IPS-20b (cell line): ENCODE measurements at regions not wholly inside any gene's neighbourhood (a gene's known extent, or its start where the extent isn't known, plus 50 kb on each side); places are given as distances from the start of the nearest gene placed in this dataset.

Experiments used
- H3K27ac ChIP-seq: one replicate; pipeline ENCODE4 v1.5.1; 2013; ENCODE audit warnings: low read length
- H3K27me3 ChIP-seq: 2 replicates; pipeline ENCODE4 v1.6.1; 2013; ENCODE audit warnings: mild to moderate bottlenecking, low read length, inconsistent platforms; ENCODE audit not compliant: insufficient read depth
- H3K36me3 ChIP-seq: 2 replicates; pipeline ENCODE4 v1.6.1; 2013; ENCODE audit warnings: low read depth, mild to moderate bottlenecking, inconsistent platforms, low read length, moderate library complexity; ENCODE audit not compliant: insufficient read depth
- H3K4me1 ChIP-seq: 2 replicates; pipeline ENCODE4 v1.6.1; 2013; ENCODE audit warnings: mild to moderate bottlenecking, control low read depth, inconsistent platforms, low read length, moderate library complexity; ENCODE audit not compliant: insufficient read depth
- H3K4me3 ChIP-seq: 2 replicates; pipeline ENCODE4 v1.5.1; 2013; ENCODE audit warnings: mild to moderate bottlenecking, low read length, inconsistent platforms
- H3K9ac ChIP-seq: 2 replicates; pipeline ENCODE4 v1.6.1; 2013; ENCODE audit warnings: low read depth, mild to moderate bottlenecking, inconsistent platforms, low read length, moderate library complexity
- H3K9me3 ChIP-seq: 2 replicates; pipeline ENCODE4 v1.6.1; 2013; ENCODE audit warnings: mild to moderate bottlenecking, low read depth, low read length, inconsistent platforms; ENCODE audit not compliant: insufficient read depth

GRCh38 chrX:137646472-137646871 lies 80.5 kb downstream of the ZIC3 start:
- H3K4me3 ChIP-seq: no peak overlapping the region
- no peaks in the 10 kb centered on the region for H3K27me3 ChIP-seq
- H3K36me3 ChIP-seq: no peaks in the 10 kb centered on the region
- H3K27ac ChIP-seq: no peak overlapping the region
- no peaks in the 10 kb centered on the region; the same call in 1 of the 2 replicates for H3K4me1 ChIP-seq
- no peak overlapping the region for H3K9ac ChIP-seq
- no peaks in the 10 kb centered on the region for H3K9me3 ChIP-seq

GRCh38 chrX:137651647-137652046 lies 85.7 kb downstream of the ZIC3 start:
- Histone ChIP-seq H3K4me3 (no peak overlapping the region), H3K36me3 (no peaks in the 10 kb centered on the region), H3K9ac (no peak overlapping the region), H3K4me1 (no peaks in the 10 kb centered on the region), H3K27ac (no peak overlapping the region), H3K27me3 (no peaks in the 10 kb centered on the region), H3K9me3 (no peaks in the 10 kb centered on the region)

GRCh38 chrX:137652086-137652485 lies 86.2 kb downstream of the ZIC3 start:
- H3K4me1 ChIP-seq: no peaks in the 10 kb centered on the region
- no peaks in the 10 kb centered on the region for H3K9me3 ChIP-seq
- no peak overlapping the region for H3K4me3 ChIP-seq
- no peaks in the 10 kb centered on the region for H3K27me3 ChIP-seq
- H3K27ac ChIP-seq: no peak overlapping the region
- no peak overlapping the region for H3K9ac ChIP-seq
- H3K36me3 ChIP-seq: no peaks in the 10 kb centered on the region

- H3K9ac ChIP-seq: no peak overlapping the region
- no peak overlapping the region for H3K27ac ChIP-seq
- H3K4me1 ChIP-seq: no peaks in the 10 kb centered on the region
- H3K9me3 ChIP-seq: peaks cover 1% of the 10 kb centered on the region; the same call in 1 of the 2 replicates
- no peaks in the 10 kb centered on the region for H3K27me3 ChIP-seq
- no peak overlapping the region for H3K4me3 ChIP-seq
- H3K36me3 ChIP-seq: no peaks in the 10 kb centered on the region
Measured at GRCh38 chrX:137654481-137654880, 88.6 kb downstream of the ZIC3 start.

- Histone ChIP-seq H3K27ac (no peak overlapping the region), H3K4me3 (no peak overlapping the region), H3K9ac (no peak overlapping the region), H3K36me3 (no peaks in the 10 kb centered on the region), H3K4me1 (no peaks in the 10 kb centered on the region), H3K27me3 (no peaks in the 10 kb centered on the region), H3K9me3 (peaks cover 9% of the 10 kb centered on the region; the same call in 1 of the 2 replicates)
Measured at GRCh38 chrX:137667776-137668175, 101.8 kb downstream of the ZIC3 start.

DNA sequence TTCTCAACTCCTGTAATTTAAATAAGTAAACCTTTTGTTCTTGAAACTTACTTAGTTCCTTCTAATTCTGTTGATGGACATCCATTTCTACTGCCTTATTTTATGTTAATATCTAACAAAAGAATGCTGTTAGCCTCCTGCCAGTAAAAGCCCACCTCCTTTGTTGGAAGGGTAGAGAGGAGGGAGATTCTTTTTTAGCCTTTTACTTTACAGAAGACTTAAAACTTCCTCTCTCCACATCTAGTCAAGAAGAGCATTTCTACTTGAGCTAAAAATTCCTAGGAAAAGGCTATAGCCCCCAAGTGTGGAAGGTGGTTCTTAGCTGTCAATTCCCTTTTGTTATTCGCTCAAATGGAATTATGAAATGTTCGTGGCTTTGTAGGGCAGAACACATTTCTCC lies 118.7 kb downstream of the ZIC3 start:
- no peaks in the 10 kb centered on the region for H3K9me3 ChIP-seq
- H3K9ac ChIP-seq: no peak overlapping the region
- H3K4me1 ChIP-seq: peaks cover 12% of the 10 kb centered on the region
- H3K36me3 ChIP-seq: no peaks in the 10 kb centered on the region
- no peaks in the 10 kb centered on the region for H3K27me3 ChIP-seq
- H3K27ac ChIP-seq: no peak overlapping the region
- H3K4me3 ChIP-seq: peak overlapping the region; percentile 18; the same call in 1 of the 2 replicates

- H3K4me3 ChIP-seq: no peak overlapping the region
- no peaks in the 10 kb centered on the region for H3K27me3 ChIP-seq
- no peak overlapping the region for H3K27ac ChIP-seq
- no peak overlapping the region for H3K9ac ChIP-seq
- no peaks in the 10 kb centered on the region; the same call in 1 of the 2 replicates for H3K4me1 ChIP-seq
- no peaks in the 10 kb centered on the region for H3K36me3 ChIP-seq
- H3K9me3 ChIP-seq: no peaks in the 10 kb centered on the region
Measured at GRCh38 chrX:137695417-137695816, 129.5 kb downstream of the ZIC3 start.

- H3K36me3 ChIP-seq: no peaks in the 10 kb centered on the region
- H3K27ac ChIP-seq: no peak overlapping the region
Measured at GRCh38 chrX:137707348-137707747, 141.4 kb downstream of the ZIC3 start.

DNA sequence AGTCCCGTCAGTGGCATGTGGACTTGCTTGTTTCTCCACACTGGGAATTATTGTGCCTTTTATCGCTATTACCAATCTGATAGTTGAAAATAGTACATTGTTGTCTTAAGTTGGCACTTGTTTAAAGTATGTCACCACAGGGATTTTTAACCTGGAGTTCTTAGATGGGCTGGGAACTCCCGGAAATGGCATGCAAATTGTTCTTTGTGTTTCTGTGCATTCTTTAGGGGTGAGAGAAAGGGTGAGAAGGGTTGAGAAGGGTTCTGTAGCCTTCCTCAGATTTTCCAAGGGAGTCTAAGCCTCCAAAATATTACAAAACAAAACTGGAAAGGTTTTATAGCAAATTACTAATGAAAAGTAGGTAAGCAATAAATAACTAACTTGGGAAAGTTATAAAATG lies 176.9 kb downstream of the ZIC3 start:
- Histone ChIP-seq H3K9ac (no peak overlapping the region), H3K36me3 (no peaks in the 10 kb centered on the region), H3K4me1 (peaks cover 24% of the 10 kb centered on the region), H3K27ac (no peak overlapping the region), H3K27me3 (no peaks in the 10 kb centered on the region), H3K9me3 (no peaks in the 10 kb centered on the region), H3K4me3 (no peak overlapping the region)

More at GRCh38 chrX:137707348-137707747, 141.4 kb downstream of the ZIC3 start:
- H3K9ac ChIP-seq: no peak overlapping the region
- no peaks in the 10 kb centered on the region for H3K9me3 ChIP-seq
- no peak overlapping the region for H3K4me3 ChIP-seq
- H3K4me1 ChIP-seq: no peaks in the 10 kb centered on the region
- H3K27me3 ChIP-seq: no peaks in the 10 kb centered on the region

- Histone ChIP-seq H3K9ac (no peak overlapping the region), H3K4me1 (peaks cover 30% of the 10 kb centered on the region), H3K9me3 (no peaks in the 10 kb centered on the region), H3K27me3 (no peaks in the 10 kb centered on the region), H3K27ac (no peak overlapping the region), H3K4me3 (no peak overlapping the region), H3K36me3 (no peaks in the 10 kb centered on the region)
Measured at GRCh38 chrX:137743414-137743813, 177.5 kb downstream of the ZIC3 start.

DNA sequence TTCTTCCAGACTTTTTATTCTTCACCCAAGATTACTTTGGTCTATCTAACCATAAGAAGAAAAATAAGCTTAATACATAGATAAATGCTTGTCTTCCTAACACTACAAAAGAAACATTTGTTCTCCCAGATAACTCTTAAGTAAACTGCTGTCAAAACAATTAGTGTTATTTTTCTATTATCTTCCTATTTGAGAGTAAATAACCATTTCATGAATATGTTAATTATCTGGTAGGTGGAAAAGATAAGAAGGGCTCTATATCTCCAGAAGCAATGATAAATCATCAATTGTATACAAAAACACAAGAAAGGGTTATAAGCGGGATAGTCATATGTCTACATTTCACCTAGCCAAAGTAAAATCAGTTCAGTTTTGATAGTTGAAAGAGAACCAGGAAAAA lies 180.4 kb downstream of the ZIC3 start:
- peak overlapping the region; percentile 38; the same call in 1 of the 2 replicates for H3K4me3 ChIP-seq
- no peak overlapping the region for H3K27ac ChIP-seq

GRCh38 chrX:137747244-137748043 lies 181.5 kb downstream of the ZIC3 start:
- Histone ChIP-seq H3K27me3 (no peaks in the 10 kb centered on the region), H3K9me3 (no peaks in the 10 kb centered on the region), H3K9ac (peak overlapping the region; percentile 30; the same call in 1 of the 2 replicates), H3K4me3 (peak overlapping the region; percentile 59), H3K36me3 (no peaks in the 10 kb centered on the region), H3K27ac (no peak overlapping the region), H3K4me1 (peaks cover 44% of the 10 kb centered on the region; the same call in 1 of the 2 replicates)

More for the DNA sequence above, 180.4 kb downstream of the ZIC3 start:
- Histone ChIP-seq H3K4me1 (peaks cover 49% of the 10 kb centered on the region), H3K9me3 (no peaks in the 10 kb centered on the region), H3K9ac (peak overlapping the region; percentile 27; the same call in 1 of the 2 replicates), H3K36me3 (no peaks in the 10 kb centered on the region), H3K27me3 (no peaks in the 10 kb centered on the region)
